ENCODE measurements at regions not wholly inside any gene's neighbourhood (a gene's known extent, or its start where the extent isn't known, plus 50 kb on each side); places are given as distances from the start of the nearest gene placed in this dataset.
A peak's percentile ranks its signal among the peaks of the same experiment; 100 is the strongest.
"Not testable (repeated sequence)": the region's sequence is repeated elsewhere in the genome, so short reads cannot be mapped to it uniquely, and the experiment has no call there.

DNA sequence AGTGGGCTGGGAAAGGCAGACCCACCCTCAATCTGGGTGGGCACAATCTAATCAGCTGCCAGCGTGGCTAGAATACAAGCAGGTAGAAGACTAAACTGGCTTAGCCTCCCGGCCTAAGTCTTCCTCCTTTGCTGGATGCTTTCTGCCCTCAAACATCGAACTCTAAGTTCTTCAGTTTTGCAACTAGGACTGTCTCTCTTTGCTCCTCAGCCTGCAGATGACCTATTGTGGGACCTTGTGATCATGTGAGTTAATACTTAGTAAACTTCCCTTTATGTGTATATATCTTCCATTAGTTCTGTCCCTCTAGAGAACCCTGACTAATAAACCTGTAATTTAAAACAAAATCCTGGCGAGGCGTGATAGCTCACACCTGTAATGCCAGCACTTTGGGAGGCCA lies 51.8 kb upstream of the SLC39A8 start:
- not testable (repeated sequence) for DNase-seq

DNA sequence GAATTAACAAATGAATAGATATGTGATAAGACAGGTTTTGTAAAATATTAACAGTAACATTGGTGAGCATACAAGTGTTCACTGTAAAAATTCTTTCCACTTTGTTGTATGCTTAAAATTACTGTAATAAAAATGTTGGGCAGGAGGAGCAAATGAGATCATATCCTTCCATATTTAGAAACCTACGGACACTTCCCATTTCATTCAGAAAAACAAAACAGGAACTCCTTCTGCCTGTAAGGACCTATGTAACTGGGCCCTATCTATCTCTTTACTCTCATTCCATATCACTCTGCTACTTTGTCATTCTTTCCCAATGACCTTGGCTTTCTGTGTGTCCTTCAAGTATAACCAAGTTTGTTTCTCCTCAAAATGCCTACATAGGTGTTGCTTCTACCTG lies 53.7 kb upstream of the SLC39A8 start:
- DNase-seq, result no peak

DNA sequence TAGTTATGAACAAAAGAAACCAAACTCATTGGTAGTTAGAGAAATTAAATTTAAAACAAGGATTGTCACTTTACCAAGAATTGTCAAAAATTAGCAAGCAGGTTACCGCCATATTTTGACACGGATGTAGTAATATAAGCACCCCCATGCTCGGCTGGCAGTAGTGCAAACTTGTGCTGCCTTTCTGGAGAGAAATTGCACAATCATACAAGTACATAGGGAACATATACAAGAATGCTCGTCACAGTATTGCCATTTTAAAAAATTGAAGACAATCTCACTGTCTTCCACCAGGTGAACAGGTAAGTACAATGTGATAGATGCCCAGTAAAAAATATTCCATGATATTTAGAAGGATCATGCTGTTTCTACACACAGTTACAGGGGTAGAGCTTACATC lies 55.6 kb upstream of the SLC39A8 start:
- DNase-seq, result no peak

GRCh38 chr4:102402223-102402622 lies 56.9 kb upstream of the SLC39A8 start:
- DNase-seq, result no peak

- no peak for DNase-seq
Measured at GRCh38 chr4:102403116-102403515, 57.8 kb upstream of the SLC39A8 start.

DNA sequence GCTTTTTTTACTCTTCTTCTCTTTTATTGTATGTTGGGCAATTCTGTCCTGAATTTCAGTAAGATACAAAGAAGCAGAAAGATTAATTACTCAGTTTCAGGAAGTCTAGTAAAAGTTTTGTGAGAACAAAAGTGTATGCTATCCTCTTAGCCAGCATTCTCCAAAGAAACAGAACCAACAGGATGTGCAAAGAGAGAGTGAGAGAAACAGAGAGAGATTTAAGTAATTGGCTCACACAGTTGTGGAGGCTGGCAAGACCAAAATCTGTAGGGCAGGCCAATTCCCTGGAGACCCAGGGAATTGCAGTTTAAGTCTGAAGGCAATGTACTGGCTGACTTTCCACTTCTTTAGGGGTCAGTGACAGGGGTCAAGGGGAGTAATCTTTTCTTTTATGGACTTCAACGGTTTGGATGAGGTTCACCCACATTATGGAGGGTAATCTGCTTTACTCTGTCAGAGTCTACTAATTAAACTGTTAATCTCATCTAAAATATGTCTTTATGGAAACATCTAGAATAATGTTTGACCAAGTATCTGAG lies 59.2 kb upstream of the SLC39A8 start:
- no peak for DNase-seq

DNA sequence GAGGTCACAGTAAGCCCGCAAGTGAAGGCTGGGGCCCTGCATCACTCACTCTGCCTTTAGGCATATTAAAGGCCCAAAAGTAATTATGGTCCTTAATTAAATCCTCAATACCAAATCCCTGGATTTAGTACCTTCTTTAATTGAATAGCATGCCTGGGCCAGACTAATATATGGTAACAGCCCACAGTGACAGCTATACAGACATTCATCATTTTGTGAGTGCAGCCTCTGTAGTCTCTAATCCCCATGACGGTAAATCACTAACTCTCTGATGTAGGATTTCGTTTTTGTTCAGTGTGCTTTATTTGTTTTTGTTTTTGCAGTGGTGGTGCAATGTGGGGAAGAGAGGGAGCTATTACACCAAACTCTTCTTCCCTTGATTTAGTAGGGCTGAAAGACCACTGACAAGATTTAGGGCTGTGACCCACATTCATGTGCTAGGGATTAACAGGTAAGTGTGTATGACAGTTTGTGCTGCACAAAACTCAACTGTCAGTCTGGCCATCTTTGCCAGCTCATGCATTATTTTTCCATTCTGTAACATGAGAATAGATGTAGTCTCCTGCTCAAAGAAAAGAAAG lies 60.6 kb upstream of the SLC39A8 start:
- DNase-seq, result no peak

GRCh38 chr4:102410884-102411283 lies 65.6 kb upstream of the SLC39A8 start:
- DNase-seq, result not testable (repeated sequence)

DNA sequence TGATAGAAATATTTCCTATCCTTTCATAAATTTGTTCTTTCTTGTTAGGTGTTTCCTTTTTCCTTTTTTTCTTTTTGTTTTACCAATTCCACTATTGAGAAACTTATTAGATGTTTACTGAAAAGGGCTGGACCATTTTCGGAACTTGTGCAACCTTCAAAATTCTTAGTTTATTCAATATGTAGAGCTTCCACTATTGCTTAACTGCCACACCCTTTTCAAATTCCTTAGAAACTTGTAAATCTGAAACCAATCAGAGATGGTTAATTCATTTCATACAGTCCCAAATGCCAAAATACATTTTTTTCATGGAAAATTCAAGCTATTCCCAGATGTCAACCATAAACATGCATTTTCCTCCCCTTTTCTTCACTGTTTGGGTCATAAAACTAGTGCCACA lies 66.1 kb upstream of the SLC39A8 start:
- no peak for DNase-seq

- DNase-seq, result no peak
Measured at GRCh38 chr4:102416765-102417164, 71.5 kb upstream of the SLC39A8 start.

DNA sequence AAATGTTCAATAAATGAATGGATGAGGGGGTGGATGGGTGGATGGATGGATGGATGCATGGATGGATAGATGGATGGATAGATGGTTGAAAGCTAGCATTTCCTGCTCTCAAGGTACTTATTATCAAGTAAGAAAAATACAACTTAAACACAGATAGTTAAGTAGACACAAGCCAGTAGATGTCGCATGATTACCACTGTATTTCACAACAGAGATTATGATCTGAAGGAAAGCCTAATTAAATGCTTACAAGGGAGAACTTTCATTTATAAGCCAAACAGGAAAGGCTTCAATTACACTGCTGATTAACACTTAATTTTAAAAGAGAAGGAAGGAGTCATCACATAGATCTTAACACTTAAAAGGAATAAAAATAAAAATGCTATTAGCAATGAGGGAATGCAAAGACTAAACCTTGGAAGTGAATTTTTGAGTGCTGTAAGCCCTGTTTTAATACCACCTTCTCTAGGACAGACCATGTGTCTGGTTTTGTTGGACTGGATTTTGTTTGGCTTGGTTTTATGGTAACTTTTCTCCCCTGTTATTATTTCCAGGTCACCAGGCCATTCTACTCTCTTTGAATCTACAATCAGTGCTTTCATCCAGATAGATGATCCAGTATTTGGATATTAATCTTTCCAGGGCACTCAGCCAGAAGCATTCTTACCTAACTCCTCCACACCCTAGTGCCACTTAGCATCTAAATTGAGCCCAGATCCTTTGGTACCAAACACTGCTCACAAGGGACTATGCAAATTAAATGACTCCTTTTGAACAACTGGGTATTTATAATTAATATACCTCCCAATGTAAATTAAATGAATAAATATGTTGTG lies 75.5 kb upstream of the SLC39A8 start:
- DNase-seq, result no peak

DNA sequence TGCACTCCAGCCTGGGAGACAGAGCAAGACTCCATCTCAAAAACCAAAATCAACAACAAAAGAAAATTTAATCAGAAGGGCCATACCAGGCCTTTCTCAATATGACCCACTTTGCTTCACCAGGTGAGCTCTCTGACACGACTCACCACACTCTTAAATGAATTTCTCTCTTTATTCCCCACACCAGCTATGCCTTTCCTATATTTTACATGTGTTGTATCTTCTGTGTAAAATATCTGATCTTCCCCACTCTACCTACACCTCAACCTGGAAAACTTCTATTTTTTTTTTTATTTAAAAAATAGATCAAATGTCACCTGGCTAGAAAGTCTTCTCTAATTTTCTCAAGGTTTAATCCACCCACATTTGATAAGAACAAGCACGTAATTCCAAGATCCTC lies 77.6 kb upstream of the SLC39A8 start:
- DNase-seq, result no peak

DNA sequence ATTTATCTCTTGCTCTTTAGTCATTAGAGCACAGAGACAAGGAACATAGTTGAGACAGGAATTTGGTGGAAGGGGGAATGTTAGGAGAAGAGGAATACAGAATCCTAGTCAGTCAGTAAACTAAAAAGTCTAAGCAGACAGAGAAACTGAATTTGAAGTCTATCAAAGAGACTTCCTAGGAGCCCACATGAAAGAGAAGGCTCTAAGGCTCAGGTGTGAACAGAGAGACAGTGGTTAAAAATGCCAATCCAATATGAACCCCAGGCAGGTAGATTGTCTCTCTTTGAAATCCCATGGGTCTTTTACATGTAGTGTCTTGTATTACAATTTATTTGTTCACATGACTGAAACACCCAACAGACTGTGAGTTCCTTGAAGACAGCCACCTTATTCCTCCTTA lies 77.8 kb upstream of the NFKB1 start:
- no peak for DNase-seq

DNA sequence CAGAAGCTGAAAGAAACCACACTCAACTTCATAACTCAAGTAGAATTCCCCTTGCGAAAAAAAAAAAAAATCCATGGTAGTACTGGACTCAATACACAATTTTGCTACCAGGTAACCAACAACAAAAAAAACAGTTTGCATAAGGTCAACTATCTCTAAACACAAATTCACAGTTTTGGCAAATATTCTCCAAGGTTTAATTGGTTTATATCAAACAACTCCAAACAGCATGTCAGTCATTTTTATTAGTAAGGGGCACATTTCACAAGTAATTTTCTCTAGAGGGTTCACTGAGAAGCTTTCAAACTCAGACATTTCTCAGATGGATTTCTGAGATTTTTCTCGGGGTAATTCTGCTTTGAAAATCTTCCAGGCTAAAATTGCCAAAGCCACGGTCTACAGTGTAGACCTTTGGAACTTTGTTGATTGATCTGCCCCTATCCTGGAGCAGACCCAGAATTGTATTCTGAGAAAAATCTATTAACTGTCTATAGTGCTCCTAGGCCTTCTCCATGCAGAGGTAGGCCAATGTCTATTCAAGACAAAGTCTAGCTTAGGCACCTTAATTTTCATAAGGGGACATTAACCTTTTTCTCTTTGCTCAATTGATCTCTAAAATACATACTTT lies 73.7 kb upstream of the NFKB1 start:
- DNase-seq, result no peak

DNA sequence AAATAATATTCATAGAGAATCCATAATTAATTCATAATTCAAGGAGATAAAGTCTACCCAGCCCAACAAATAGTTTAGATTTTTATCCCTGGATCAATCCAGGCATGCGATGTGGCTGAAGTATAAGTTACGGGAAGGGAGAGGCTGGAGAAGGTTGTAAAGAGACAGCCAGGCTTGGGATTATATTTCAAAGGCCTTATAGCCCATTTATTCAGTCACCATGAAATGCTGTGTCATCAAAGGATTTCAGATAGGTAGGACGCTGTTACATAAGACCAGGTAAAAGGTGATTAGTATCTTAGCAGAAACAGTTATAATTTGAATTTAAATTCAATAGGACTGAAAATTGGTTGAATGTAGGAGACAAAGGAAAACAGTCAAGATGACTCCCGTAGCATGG lies 73.0 kb upstream of the NFKB1 start:
- DNase-seq, result no peak

DNA sequence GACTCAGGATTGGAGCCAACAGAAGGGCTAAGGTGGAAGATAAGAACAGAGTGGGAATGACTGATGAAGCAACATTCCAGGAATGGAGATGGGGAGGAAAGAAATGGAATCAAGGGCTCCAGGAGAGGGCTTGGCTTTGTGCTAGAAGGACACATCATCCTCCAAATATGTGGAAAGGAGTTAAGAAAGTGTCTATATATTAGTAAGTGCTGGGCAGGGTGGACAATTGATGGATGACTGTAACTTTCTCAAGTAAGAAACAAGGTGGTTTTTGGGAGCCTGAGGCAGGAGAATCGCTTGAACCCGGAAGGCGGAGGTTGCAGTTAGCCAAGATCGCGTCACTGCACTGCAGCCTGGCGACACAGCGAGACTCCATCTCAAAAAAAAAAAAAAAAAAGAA lies 71.6 kb upstream of the NFKB1 start:
- no peak for DNase-seq

DNA sequence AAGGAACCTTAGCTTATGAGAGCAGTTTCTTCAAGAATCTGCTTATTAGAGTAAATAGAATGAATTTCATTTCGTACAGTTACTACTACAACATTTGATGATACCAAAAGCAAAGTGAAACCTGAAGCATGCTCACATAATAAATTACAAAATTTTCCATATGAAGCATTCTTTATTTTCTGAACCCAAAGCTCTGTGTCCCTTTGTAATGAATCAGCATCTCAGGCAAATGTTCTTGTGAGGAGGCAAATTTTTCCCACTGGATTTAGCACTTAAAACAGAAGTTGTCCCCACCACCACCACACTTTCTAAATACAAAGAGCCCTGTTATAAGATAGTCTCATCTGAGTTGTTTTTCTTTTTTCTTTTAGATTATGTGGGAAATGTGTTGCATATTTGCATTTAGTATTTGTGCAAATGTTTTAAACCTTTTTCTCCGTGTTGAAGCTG lies 70.7 kb upstream of the NFKB1 start:
- DNase-seq, result no peak

- no peak for DNase-seq
Measured at GRCh38 chr4:102431608-102431961, 69.6 kb upstream of the NFKB1 start.

GRCh38 chr4:102437111-102437510 lies 64.0 kb upstream of the NFKB1 start:
- no peak for DNase-seq

GRCh38 chr4:102438396-102439235 lies 62.5 kb upstream of the NFKB1 start:
- DNase-seq, result no peak

- DNase-seq, result peak; percentile 0 to 18
Measured at GRCh38 chr4:102439236-102439614, 61.9 kb upstream of the NFKB1 start.

GRCh38 chr4:102439812-102440211 lies 61.3 kb upstream of the NFKB1 start:
- no peak for DNase-seq

GRCh38 chr4:102440498-102440897 lies 60.7 kb upstream of the NFKB1 start:
- no peak for DNase-seq
